Midbrain (tissue), 1 donor: ENCODE measurements at regions not wholly inside any gene's neighbourhood (a gene's known extent, or its start where the extent isn't known, plus 50 kb on each side); places are given as distances from the start of the nearest gene placed in this dataset.
"Not testable (repeated sequence)": the region's sequence is repeated elsewhere in the genome, so short reads cannot be mapped to it uniquely, and the experiment has no call there.

Experiments used
- DNase-seq: peaks from one replicate; lab custom pipeline; 2025; lab: John Stamatoyannopoulos, UW

DNA sequence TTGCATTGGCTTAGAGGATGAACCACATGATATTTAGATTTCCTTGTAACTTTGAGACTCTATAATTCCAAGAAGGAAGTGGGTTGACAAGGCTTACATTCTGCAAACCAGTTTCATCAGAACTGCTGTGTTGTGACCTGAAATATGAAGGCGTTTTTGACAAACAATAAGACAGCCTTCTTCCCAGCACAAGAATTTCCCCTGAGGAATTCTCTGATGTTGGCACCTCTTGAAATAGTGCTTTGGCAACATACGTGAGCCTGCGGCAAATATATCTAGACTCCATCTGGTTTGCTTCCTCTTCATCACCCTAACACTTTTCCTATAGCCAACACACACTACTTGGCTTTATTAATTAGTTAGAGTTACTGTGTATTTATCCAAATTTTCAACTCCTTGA is 585.5 kb upstream of the SOX9 start:
- DNase-seq, result no peak

DNA sequence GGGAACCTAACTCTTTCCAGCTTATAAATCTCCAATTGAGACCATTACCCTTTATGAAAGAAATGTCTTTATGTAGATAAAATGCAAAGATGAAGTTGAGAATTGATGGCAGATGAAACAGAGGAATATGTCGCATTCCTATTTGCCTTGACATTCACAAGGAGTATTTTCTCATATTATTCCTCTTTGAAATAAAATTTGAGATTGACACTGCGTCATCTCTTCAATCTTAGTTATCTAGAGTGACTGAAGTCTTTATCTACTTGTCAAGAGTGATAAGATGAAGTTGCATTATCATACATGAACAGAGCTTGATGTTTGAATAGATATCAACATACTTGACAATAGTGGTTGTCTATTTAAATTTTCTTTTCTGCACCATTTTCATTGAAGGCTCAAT is 574.4 kb upstream of the SOX9 start:
- no peak for DNase-seq

GRCh38 chr17:71547904-71548303 is 572.9 kb upstream of the SOX9 start:
- DNase-seq, result no peak

- DNase-seq, result no peak
Observed at GRCh38 chr17:71548540-71549190, 572.2 kb upstream of the SOX9 start.

DNA sequence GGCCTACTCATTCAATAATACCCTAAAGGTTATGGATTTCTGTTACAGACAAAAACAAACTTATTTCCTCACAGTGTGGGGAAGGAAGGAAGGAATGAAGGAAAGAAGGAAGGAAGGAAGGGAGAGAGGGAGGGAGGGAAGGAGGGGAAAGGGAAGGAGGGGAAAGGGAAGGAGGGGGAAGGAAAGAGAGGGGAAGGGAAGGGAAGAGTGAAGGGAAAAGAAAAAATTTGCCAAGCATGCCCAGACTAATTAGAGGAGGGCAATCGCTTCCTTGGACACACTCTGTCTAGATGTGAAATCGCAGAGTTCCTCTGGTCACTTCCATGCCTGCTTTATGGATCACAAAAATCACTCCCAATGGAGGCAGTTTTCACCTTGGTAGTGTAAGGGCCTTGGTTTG is 570.1 kb upstream of the SOX9 start:
- DNase-seq, result no peak

- DNase-seq, result no peak
Observed at GRCh38 chr17:71553381-71553780, 567.4 kb upstream of the SOX9 start.

- no peak for DNase-seq
Observed at GRCh38 chr17:71558901-71559300, 561.9 kb upstream of the SOX9 start.

DNA sequence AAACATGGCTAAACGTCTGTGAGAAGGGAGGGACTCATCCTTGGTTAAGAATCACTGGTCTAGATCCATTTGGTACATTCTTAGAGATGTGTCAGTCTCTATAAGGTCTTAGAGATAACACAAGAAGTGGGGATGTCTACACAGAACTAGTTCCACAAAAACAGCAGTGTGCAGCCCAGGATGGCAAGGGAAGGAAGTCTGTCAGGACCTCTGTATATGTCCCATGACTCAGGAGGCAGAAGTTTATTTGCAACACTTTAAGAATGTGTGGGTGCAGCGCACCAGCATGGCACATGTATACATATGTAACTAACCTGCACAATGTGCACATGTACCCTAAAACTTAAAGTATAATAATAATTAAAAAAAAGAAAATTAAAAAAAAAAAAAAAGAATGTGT is 548.5 kb upstream of the SOX9 start:
- no peak for DNase-seq

DNA sequence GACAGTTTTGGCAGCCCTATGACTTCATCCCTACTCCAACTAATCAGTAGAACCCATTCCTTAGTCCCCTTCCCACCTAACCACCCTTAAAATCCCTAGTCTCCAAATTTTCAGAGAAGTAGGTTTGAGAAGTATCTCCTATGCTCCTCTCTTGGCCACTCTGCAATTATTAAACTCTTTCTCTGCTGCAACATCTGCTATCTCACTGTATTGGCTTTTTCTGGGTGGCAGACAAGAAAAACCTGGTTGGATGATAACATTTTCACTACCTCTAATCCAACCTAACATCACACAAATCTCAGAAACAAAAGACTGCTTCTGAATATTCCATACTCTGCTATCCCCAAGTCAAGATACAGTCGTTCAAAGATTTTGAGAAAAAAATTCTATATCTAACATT is 542.4 kb upstream of the SOX9 start:
- no peak for DNase-seq

GRCh38 chr17:71580220-71580619 is 540.6 kb upstream of the SOX9 start:
- no peak for DNase-seq

DNA sequence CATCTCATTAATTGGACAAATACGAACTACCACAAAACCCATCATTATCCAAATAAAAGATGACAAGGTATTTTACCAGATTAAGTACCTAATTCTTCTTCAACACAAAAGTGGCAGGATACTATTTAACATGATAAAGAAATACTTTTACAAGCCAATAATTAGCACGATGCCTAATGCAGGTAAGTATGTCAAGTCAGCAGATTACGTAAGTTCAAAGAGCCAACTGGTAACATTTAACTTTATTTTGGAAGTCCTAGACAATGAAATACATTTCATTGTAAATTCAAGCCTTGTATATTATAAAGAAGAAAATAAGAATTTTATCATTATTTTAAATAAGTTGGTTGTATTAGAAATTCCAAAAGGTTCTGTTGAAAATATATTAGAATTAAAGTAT is 535.3 kb upstream of the SOX9 start:
- no peak for DNase-seq

DNA sequence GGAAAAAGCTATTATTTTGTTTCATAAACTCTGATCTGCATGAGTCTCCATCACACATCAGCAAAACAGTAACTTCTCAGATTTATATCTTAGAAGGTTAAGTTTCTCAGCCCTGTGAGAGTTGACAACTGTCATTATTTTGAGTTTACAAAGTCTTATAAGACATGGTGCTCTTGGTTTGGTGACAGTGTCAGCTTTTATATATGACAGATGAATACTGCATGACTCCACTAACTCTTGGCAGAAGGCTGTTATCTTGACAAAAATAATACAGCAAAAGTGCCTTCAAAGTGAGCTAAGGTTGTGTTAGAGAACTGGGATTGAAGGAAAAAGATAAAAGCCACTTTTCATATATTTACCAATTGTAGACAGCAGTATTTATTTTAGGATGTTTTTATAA is 528.4 kb upstream of the SOX9 start:
- DNase-seq, result no peak

DNA sequence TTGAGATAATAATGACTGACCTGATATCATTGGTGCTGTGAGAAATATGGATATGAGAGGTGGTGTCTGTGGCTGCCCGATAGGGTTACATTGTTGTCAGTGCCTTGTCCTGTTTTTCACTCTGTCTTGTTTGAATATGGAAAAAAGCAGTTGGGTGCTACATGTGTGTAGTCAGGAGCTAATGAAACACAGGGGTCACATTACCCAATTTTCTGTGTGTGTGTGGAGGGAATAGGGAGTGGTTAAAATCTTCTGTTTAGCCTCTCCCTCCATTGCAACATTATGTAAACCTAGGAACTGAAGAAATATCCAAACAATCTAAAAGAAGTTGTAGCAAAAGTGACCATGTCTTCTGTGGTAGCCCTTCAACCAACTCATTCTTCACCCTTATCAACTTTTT is 527.7 kb upstream of the SOX9 start:
- DNase-seq, result no peak

DNA sequence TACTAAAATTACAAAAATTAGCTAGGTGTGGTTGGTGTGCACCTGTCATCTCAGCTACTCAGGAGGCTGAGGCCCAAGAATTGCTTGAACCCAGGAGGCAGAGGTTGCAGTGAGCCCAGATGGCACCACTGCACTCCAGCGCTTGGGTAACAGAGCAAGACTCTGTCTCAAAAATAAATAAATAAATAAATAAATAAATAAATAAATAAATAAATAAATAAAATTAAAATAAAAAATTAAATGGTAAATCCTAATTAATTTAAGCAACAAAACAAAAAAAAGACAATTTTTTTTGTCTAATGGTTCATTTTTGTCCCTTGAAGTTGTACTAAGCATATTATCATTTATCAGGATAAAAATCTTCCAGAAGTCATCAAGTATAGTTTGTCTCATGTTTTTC is 521.2 kb upstream of the SOX9 start:
- not testable (repeated sequence) for DNase-seq

GRCh38 chr17:71600137-71600789 is 520.6 kb upstream of the SOX9 start:
- DNase-seq, result no peak

DNA sequence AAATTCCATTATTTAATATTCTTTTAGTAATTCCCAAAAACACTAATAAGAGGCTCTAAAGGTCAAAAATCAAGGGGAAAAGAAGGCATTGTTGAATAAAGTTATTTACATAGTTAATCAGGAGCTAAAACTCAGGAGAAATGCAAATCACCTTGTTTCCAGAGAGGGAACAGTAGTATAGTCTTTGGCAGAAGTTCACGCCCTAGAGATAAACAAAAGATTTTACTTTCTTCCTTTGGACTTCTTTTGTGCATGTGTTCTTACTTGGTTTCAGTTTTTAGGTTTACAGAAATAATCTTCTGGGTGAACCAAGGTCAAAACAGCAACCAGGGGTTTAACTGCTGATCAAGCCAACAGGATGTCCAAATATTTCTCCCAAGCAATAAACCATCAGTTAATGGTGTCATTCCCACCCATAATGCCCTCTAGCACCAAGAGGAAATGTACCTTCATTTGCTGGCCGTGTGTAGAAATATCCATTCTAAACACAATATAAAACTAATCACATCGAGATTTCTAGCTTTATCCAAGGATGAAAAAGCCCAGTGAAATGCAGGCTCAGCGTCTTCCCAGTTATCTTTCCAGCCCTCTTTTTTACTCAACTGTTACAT is 518.8 kb upstream of the SOX9 start:
- no peak for DNase-seq

DNA sequence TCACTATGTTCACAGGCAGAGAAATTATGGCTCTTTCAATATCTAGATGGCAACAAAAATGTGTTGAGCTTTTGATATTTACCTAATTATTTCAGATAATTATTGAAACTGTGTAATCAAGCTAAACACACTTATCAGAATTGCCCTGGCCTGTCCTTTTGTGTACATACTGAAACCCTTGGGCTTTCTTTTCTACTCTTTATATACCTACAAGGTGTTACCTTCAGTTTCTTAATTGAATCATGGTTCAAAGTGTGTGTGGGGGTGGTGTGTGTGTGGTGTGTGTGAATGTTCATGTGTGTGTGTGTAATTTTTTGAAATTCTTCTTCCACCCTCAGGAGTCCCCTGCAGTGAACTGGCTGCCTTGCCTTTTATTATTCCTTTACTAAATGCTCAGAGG is 506.8 kb upstream of the SOX9 start:
- no peak for DNase-seq

GRCh38 chr17:71615820-71616219 is 505.0 kb upstream of the SOX9 start:
- DNase-seq, result no peak

DNA sequence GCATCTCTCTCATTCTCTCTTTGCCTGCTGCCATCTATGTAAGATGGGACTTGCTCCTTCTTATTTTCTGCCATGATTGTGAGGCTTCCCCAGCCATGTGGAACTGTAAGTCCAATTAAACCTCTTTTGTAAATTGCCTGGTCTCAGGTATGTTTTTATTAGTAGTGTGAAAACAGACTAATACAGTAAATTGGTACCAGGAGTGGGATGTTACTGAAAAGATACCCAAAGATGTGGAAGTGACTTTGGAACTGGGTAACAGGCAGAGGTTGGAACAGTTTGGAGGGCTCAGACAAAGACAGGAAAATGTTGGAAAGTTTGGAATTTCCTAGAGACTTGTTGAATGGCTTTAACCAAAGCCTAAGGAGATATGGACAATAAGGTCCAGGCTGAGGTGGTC is 503.1 kb upstream of the SOX9 start:
- not testable (repeated sequence) for DNase-seq

GRCh38 chr17:71625330-71625729 is 495.5 kb upstream of the SOX9 start:
- DNase-seq, result no peak

- no peak for DNase-seq
Observed at GRCh38 chr17:71628306-71628705, 492.5 kb upstream of the SOX9 start.

DNA sequence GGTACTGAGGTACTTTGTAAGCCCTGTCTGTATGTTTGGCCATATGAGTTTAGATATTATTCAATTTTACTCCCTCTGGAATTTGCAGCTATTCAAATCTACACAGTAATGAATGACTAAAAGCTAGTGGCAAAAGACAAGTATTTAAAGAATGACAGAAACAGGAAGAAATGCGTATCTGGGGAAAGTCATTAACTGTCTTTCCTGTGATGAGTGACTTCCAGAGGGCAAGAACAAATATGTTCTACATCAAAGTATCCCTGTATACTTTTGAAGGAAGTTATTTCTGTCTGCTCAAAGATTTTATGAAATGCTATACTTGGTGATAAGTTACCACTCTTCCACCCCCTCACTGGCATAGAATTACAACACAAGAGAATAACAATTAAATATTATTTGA is 489.3 kb upstream of the SOX9 start:
- no peak for DNase-seq

DNA sequence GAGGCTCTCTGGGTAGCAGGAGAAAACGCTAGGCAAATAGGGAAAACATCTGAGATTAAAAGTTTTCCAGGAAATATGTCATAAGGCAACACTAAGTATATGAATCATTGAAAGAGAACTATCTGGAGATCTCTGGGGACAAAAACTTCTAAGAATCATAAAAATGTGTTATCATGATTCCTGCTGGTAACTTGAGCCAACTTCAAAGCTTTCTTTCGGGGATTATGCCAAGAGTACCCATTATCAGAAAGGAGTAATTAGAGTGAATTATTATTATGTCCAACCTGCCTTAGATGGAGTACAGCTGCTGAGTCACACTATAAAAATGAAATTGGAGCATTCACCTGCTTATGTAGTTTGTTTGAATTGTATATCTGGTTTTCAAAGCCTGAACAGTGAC is 488.5 kb upstream of the SOX9 start:
- DNase-seq, result no peak

GRCh38 chr17:71633391-71633849 is 487.4 kb upstream of the SOX9 start:
- no peak for DNase-seq
